ENCODE measurements at regions not wholly inside any gene's neighbourhood (a gene's known extent, or its start where the extent isn't known, plus 50 kb on each side); places are given as distances from the start of the nearest gene placed in this dataset.

GRCh38 chr2:181306785-181307184, 150.4 kb upstream of the ITGA4 start:
- no peaks in the 10 kb centered on the region for H3K36me3 ChIP-seq (ENCODE audit: control insufficient read depth in 3 of 3, insufficient read depth in 3 of 3, low read length in 3 of 3)
- H3K9ac ChIP-seq (ENCODE audit: low read depth in 1 of 3, low read length in 3 of 3) = no peak overlapping the region
- H3K9me3 ChIP-seq (ENCODE audit: control insufficient read depth in 3 of 3, low read length in 3 of 3) = no peaks in the 10 kb centered on the region
- no peak overlapping the region for H3K4me3 ChIP-seq (ENCODE audit: low read length in 3 of 3)
- no peaks in the 10 kb centered on the region for H3K27me3 ChIP-seq (ENCODE audit: control insufficient read depth in 3 of 3, insufficient read depth in 3 of 3, low read length in 3 of 3)
- no peaks in the 10 kb centered on the region for H3K4me1 ChIP-seq (ENCODE audit: control insufficient read depth in 3 of 3, insufficient read depth in 3 of 3, low read length in 3 of 3)
- H3K27ac ChIP-seq (ENCODE audit: low read depth, low read length) = no peak overlapping the region

- no peak overlapping the region for H3K27ac ChIP-seq (ENCODE audit: low read depth, low read length)
- H3K9me3 ChIP-seq (ENCODE audit: control insufficient read depth in 3 of 3, low read length in 3 of 3) = no peaks in the 10 kb centered on the region
- H3K36me3 ChIP-seq (ENCODE audit: control insufficient read depth in 3 of 3, insufficient read depth in 3 of 3, low read length in 3 of 3) = no peaks in the 10 kb centered on the region
- H3K4me3 ChIP-seq (ENCODE audit: low read length in 3 of 3) = no peak overlapping the region
- no peak overlapping the region for H3K9ac ChIP-seq (ENCODE audit: low read depth in 1 of 3, low read length in 3 of 3)
- no peaks in the 10 kb centered on the region for H3K27me3 ChIP-seq (ENCODE audit: control insufficient read depth in 3 of 3, insufficient read depth in 3 of 3, low read length in 3 of 3)
- no peaks in the 10 kb centered on the region for H3K4me1 ChIP-seq (ENCODE audit: control insufficient read depth in 3 of 3, insufficient read depth in 3 of 3, low read length in 3 of 3)
These were observed 149.8 kb upstream of the ITGA4 start for GRCh38 chr2:181307203-181307991.

- H3K27ac ChIP-seq (ENCODE audit: low read depth, low read length) = peak overlapping the region; percentile 31
These were observed 148.2 kb upstream of the ITGA4 start for GRCh38 chr2:181308766-181309515.

GRCh38 chr2:181309586-181309985, 147.6 kb upstream of the ITGA4 start:
- H3K27ac ChIP-seq (ENCODE audit: low read depth, low read length) = no peak overlapping the region
- H3K36me3 ChIP-seq (ENCODE audit: control insufficient read depth in 3 of 3, insufficient read depth in 3 of 3, low read length in 3 of 3) = no peaks in the 10 kb centered on the region
- H3K27me3 ChIP-seq (ENCODE audit: control insufficient read depth in 3 of 3, insufficient read depth in 3 of 3, low read length in 3 of 3) = no peaks in the 10 kb centered on the region
- no peaks in the 10 kb centered on the region for H3K4me1 ChIP-seq (ENCODE audit: control insufficient read depth in 3 of 3, insufficient read depth in 3 of 3, low read length in 3 of 3)
- H3K4me3 ChIP-seq (ENCODE audit: low read length in 3 of 3) = no peak overlapping the region
- no peaks in the 10 kb centered on the region for H3K9me3 ChIP-seq (ENCODE audit: control insufficient read depth in 3 of 3, low read length in 3 of 3)
- H3K9ac ChIP-seq (ENCODE audit: low read depth in 1 of 3, low read length in 3 of 3) = no peak overlapping the region

More at GRCh38 chr2:181308766-181309515, 148.2 kb upstream of the ITGA4 start:
- Histone ChIP-seq H3K27me3 (ENCODE audit: control insufficient read depth in 3 of 3, insufficient read depth in 3 of 3, low read length in 3 of 3) (no peaks in the 10 kb centered on the region), H3K9ac (ENCODE audit: low read depth in 1 of 3, low read length in 3 of 3) (no peak overlapping the region), H3K4me3 (ENCODE audit: low read length in 3 of 3) (no peak overlapping the region), H3K36me3 (ENCODE audit: control insufficient read depth in 3 of 3, insufficient read depth in 3 of 3, low read length in 3 of 3) (no peaks in the 10 kb centered on the region), H3K4me1 (ENCODE audit: control insufficient read depth in 3 of 3, insufficient read depth in 3 of 3, low read length in 3 of 3) (no peaks in the 10 kb centered on the region), H3K9me3 (ENCODE audit: control insufficient read depth in 3 of 3, low read length in 3 of 3) (no peaks in the 10 kb centered on the region)

GRCh38 chr2:181310967-181311366, 146.2 kb upstream of the ITGA4 start:
- H3K4me1 ChIP-seq (ENCODE audit: control insufficient read depth in 3 of 3, insufficient read depth in 3 of 3, low read length in 3 of 3) = no peaks in the 10 kb centered on the region
- H3K4me3 ChIP-seq (ENCODE audit: low read length in 3 of 3) = no peak overlapping the region
- no peak overlapping the region for H3K27ac ChIP-seq (ENCODE audit: low read depth, low read length)
- no peaks in the 10 kb centered on the region for H3K27me3 ChIP-seq (ENCODE audit: control insufficient read depth in 3 of 3, insufficient read depth in 3 of 3, low read length in 3 of 3)
- H3K36me3 ChIP-seq (ENCODE audit: control insufficient read depth in 3 of 3, insufficient read depth in 3 of 3, low read length in 3 of 3) = no peaks in the 10 kb centered on the region
- H3K9ac ChIP-seq (ENCODE audit: low read depth in 1 of 3, low read length in 3 of 3) = no peak overlapping the region
- H3K9me3 ChIP-seq (ENCODE audit: control insufficient read depth in 3 of 3, low read length in 3 of 3) = no peaks in the 10 kb centered on the region

GRCh38 chr2:181311837-181312236, 145.3 kb upstream of the ITGA4 start:
- Histone ChIP-seq H3K27me3 (ENCODE audit: control insufficient read depth in 3 of 3, insufficient read depth in 3 of 3, low read length in 3 of 3) (no peaks in the 10 kb centered on the region), H3K27ac (ENCODE audit: low read depth, low read length) (no peak overlapping the region), H3K4me1 (ENCODE audit: control insufficient read depth in 3 of 3, insufficient read depth in 3 of 3, low read length in 3 of 3) (no peaks in the 10 kb centered on the region)

GRCh38 chr2:181312515-181312927, 144.7 kb upstream of the ITGA4 start:
- no peak overlapping the region for H3K4me3 ChIP-seq (ENCODE audit: low read length in 3 of 3)
- no peaks in the 10 kb centered on the region for H3K36me3 ChIP-seq (ENCODE audit: control insufficient read depth in 3 of 3, insufficient read depth in 3 of 3, low read length in 3 of 3)
- no peak overlapping the region for H3K27ac ChIP-seq (ENCODE audit: low read depth, low read length)
- H3K27me3 ChIP-seq (ENCODE audit: control insufficient read depth in 3 of 3, insufficient read depth in 3 of 3, low read length in 3 of 3) = no peaks in the 10 kb centered on the region
- H3K9ac ChIP-seq (ENCODE audit: low read depth in 1 of 3, low read length in 3 of 3) = no peak overlapping the region
- H3K4me1 ChIP-seq (ENCODE audit: control insufficient read depth in 3 of 3, insufficient read depth in 3 of 3, low read length in 3 of 3) = no peaks in the 10 kb centered on the region
- no peaks in the 10 kb centered on the region for H3K9me3 ChIP-seq (ENCODE audit: control insufficient read depth in 3 of 3, low read length in 3 of 3)

More at GRCh38 chr2:181311837-181312236, 145.3 kb upstream of the ITGA4 start:
- H3K9ac ChIP-seq (ENCODE audit: low read depth in 1 of 3, low read length in 3 of 3) = no peak overlapping the region
- H3K36me3 ChIP-seq (ENCODE audit: control insufficient read depth in 3 of 3, insufficient read depth in 3 of 3, low read length in 3 of 3) = no peaks in the 10 kb centered on the region
- no peaks in the 10 kb centered on the region for H3K9me3 ChIP-seq (ENCODE audit: control insufficient read depth in 3 of 3, low read length in 3 of 3)
- H3K4me3 ChIP-seq (ENCODE audit: low read length in 3 of 3) = no peak overlapping the region

- no peaks in the 10 kb centered on the region for H3K36me3 ChIP-seq (ENCODE audit: control insufficient read depth in 3 of 3, insufficient read depth in 3 of 3, low read length in 3 of 3)
- no peaks in the 10 kb centered on the region for H3K27me3 ChIP-seq (ENCODE audit: control insufficient read depth in 3 of 3, insufficient read depth in 3 of 3, low read length in 3 of 3)
- H3K9ac ChIP-seq (ENCODE audit: low read depth in 1 of 3, low read length in 3 of 3) = no peak overlapping the region
- H3K9me3 ChIP-seq (ENCODE audit: control insufficient read depth in 3 of 3, low read length in 3 of 3) = no peaks in the 10 kb centered on the region
- no peaks in the 10 kb centered on the region for H3K4me1 ChIP-seq (ENCODE audit: control insufficient read depth in 3 of 3, insufficient read depth in 3 of 3, low read length in 3 of 3)
- H3K27ac ChIP-seq (ENCODE audit: low read depth, low read length) = no peak overlapping the region
- H3K4me3 ChIP-seq (ENCODE audit: low read length in 3 of 3) = no peak overlapping the region
These were observed 143.3 kb upstream of the ITGA4 start for GRCh38 chr2:181313845-181314244.

GRCh38 chr2:181314551-181314950, 142.6 kb upstream of the ITGA4 start:
- Histone ChIP-seq H3K27ac (ENCODE audit: low read depth, low read length) (no peak overlapping the region), H3K4me1 (ENCODE audit: control insufficient read depth in 3 of 3, insufficient read depth in 3 of 3, low read length in 3 of 3) (no peaks in the 10 kb centered on the region), H3K4me3 (ENCODE audit: low read length in 3 of 3) (no peak overlapping the region), H3K9me3 (ENCODE audit: control insufficient read depth in 3 of 3, low read length in 3 of 3) (no peaks in the 10 kb centered on the region), H3K27me3 (ENCODE audit: control insufficient read depth in 3 of 3, insufficient read depth in 3 of 3, low read length in 3 of 3) (no peaks in the 10 kb centered on the region), H3K36me3 (ENCODE audit: control insufficient read depth in 3 of 3, insufficient read depth in 3 of 3, low read length in 3 of 3) (no peaks in the 10 kb centered on the region), H3K9ac (ENCODE audit: low read depth in 1 of 3, low read length in 3 of 3) (no peak overlapping the region)

GRCh38 chr2:181317511-181317910, 139.7 kb upstream of the ITGA4 start:
- no peaks in the 10 kb centered on the region for H3K27me3 ChIP-seq (ENCODE audit: control insufficient read depth in 3 of 3, insufficient read depth in 3 of 3, low read length in 3 of 3)
- H3K9ac ChIP-seq (ENCODE audit: low read depth in 1 of 3, low read length in 3 of 3) = no peak overlapping the region
- H3K4me1 ChIP-seq (ENCODE audit: control insufficient read depth in 3 of 3, insufficient read depth in 3 of 3, low read length in 3 of 3) = no peaks in the 10 kb centered on the region
- no peaks in the 10 kb centered on the region for H3K36me3 ChIP-seq (ENCODE audit: control insufficient read depth in 3 of 3, insufficient read depth in 3 of 3, low read length in 3 of 3)
- no peak overlapping the region for H3K4me3 ChIP-seq (ENCODE audit: low read length in 3 of 3)
- no peaks in the 10 kb centered on the region for H3K9me3 ChIP-seq (ENCODE audit: control insufficient read depth in 3 of 3, low read length in 3 of 3)
- no peak overlapping the region for H3K27ac ChIP-seq (ENCODE audit: low read depth, low read length)
